Endothelial cell of umbilical vein (primary cell): ENCODE measurements at regions not wholly inside any gene's neighbourhood (a gene's known extent, or its start where the extent isn't known, plus 50 kb on each side); places are given as distances from the start of the nearest gene placed in this dataset.

Experiments used
- BruUV-seq: library from RNA; stranded (reverse); fragments of 400-500 nt; replicated peaks from 2 replicates; lab custom pipeline; 2021; lab: Mats Ljungman, UMichigan
- CTCF ChIA-PET: fragments of 300-600, 350-600 bp; sonication (Branson Sonifier 250); formaldehyde crosslinking; loops from one replicate; lab custom pipeline; 2021; ENCODE audit warnings: antibody characterized with exemption, inconsistent platforms; lab: Charles Lee
- POLR2A ChIA-PET: fragments of 300-600, 350-600 bp; sonication (Branson Sonifier 250); formaldehyde crosslinking; loops from one replicate; lab custom pipeline; 2021; ENCODE audit warnings: antibody characterized with exemption, inconsistent platforms; lab: Charles Lee
- DNase-seq: peaks from one replicate; pipeline ENCODE4 v3.0.0-alpha.2; 2011; ENCODE audit warnings: low read depth, low spot score
- FAIRE-seq: peaks from 2 replicates; lab custom pipeline; 2011; peaks lifted over from hg19 to GRCh38; lab: Jason Lieb, UNC
- H2AFZ ChIP-seq: 2 replicates; pipeline ENCODE4 v1.6.0; 2012; ENCODE audit warnings: low read depth, low read length, control low read depth, inconsistent platforms
- H3K27ac ChIP-seq: 2 replicates; pipeline ENCODE4 v1.5.1; 2011; ENCODE audit warnings: low read depth, mild to moderate bottlenecking, control low read depth, low read length, moderate library complexity; ENCODE audit not compliant: insufficient read depth
- H3K27me3 ChIP-seq, 2 experiments: 2 replicates each; pipeline versions ENCODE4 v1.6.0 to v1.6.1; 2011; ENCODE audit warnings: low read length in 2 of 2, mixed read lengths in 1 of 2; ENCODE audit not compliant: control insufficient read depth in 2 of 2, insufficient read depth in 2 of 2
- H3K36me3 ChIP-seq, 2 experiments: 2 replicates in 1 of 2; 3 replicates in 1 of 2; pipeline ENCODE4 v1.5.1; 2011; ENCODE audit warnings: low read length in 2 of 2, mild to moderate bottlenecking in 1 of 2, moderate library complexity in 1 of 2; ENCODE audit not compliant: control insufficient read depth in 2 of 2, insufficient read depth in 2 of 2; ENCODE audit errors: extremely low read depth in 1 of 2
- H3K4me1 ChIP-seq: 3 replicates; pipeline ENCODE4 v1.5.1; 2011; ENCODE audit warnings: mild to moderate bottlenecking, low read length; ENCODE audit not compliant: control insufficient read depth, insufficient read depth; ENCODE audit errors: extremely low read depth
- H3K4me2 ChIP-seq: 2 replicates; pipeline ENCODE4 v1.6.1; 2011; ENCODE audit warnings: low read length, control low read depth, mixed read lengths; ENCODE audit not compliant: insufficient read depth
- H3K4me3 ChIP-seq, 3 experiments: fragments of 200-600 bp in 1 of 3; sonication (generic), shearing (Covaris generic) in 1 of 3; replicated peaks in 1 of 3; 2 replicates each; pipeline ENCODE4 v1.5.1; 2011 to 2016; ENCODE audit warnings: control low read depth in 3 of 3, low read length in 3 of 3, mild to moderate bottlenecking in 2 of 3, inconsistent platforms in 1 of 3, low read depth in 1 of 3, moderate library complexity in 1 of 3; ENCODE audit not compliant: insufficient read depth in 1 of 3
- H3K79me2 ChIP-seq: 2 replicates; pipeline ENCODE4 v1.6.0; 2012; ENCODE audit warnings: low read length, inconsistent platforms; ENCODE audit not compliant: control insufficient read depth, insufficient read depth
- H3K9ac ChIP-seq: replicated peaks from 2 replicates; pipeline ENCODE3; 2011; ENCODE audit warnings: low read length, control low read depth; ENCODE audit not compliant: insufficient read depth; ENCODE audit errors: extremely low read depth
- H3K9me1 ChIP-seq: replicated peaks from 3 replicates; pipeline ENCODE4 v1.6.0; 2011; ENCODE audit warnings: mild to moderate bottlenecking, low read length; ENCODE audit not compliant: control insufficient read depth, insufficient read depth; ENCODE audit errors: extremely low read depth
- H3K9me3 ChIP-seq: replicated peaks from 2 replicates; pipeline ENCODE4 v1.5.1; 2012; ENCODE audit warnings: low read length, inconsistent platforms; ENCODE audit not compliant: control insufficient read depth, insufficient read depth
- H4K20me1 ChIP-seq: replicated peaks from 2 replicates; pipeline ENCODE3; 2011; ENCODE audit warnings: mild to moderate bottlenecking, low read length; ENCODE audit not compliant: control insufficient read depth, insufficient read depth; ENCODE audit errors: extremely low read depth
- EZH2 ChIP-seq: IDR thresholded peaks from 2 replicates; pipeline ENCODE4 v1.6.1; 2012; ENCODE audit warnings: borderline replicate concordance, low read depth, mild to moderate bottlenecking, moderate library complexity, low read length, inconsistent platforms; ENCODE audit not compliant: severe bottlenecking
- FOS ChIP-seq: IDR thresholded peaks from 2 replicates; pipeline ENCODE4 v1.6.1; 2011; ENCODE audit warnings: mild to moderate bottlenecking, low read length, moderate library complexity, borderline replicate concordance; ENCODE audit not compliant: insufficient read depth
- GATA2 ChIP-seq: IDR thresholded peaks from 2 replicates; pipeline ENCODE4 v1.7.0; 2011; ENCODE audit warnings: low read depth, mild to moderate bottlenecking, moderate library complexity, mixed read lengths, low read length; ENCODE audit not compliant: insufficient read length, insufficient read depth
- JUN ChIP-seq: IDR thresholded peaks from 2 replicates; pipeline ENCODE4 v1.6.1; 2011; ENCODE audit warnings: borderline replicate concordance, low read depth; ENCODE audit not compliant: insufficient read length, insufficient read depth
- MAX ChIP-seq: IDR thresholded peaks from 2 replicates; pipeline ENCODE4 v1.6.1; 2011; ENCODE audit not compliant: insufficient read depth, insufficient read length
- MYC ChIP-seq: IDR thresholded peaks from one replicate; pipeline ENCODE4 v1.6.1; 2011; ENCODE audit warnings: mild to moderate bottlenecking, low read depth, low read length
- POLR2A ChIP-seq: IDR thresholded peaks from 2 replicates; pipeline ENCODE4 v1.6.1; 2012; ENCODE audit warnings: low read depth, mild to moderate bottlenecking, control low read depth, low read length
- POLR2AphosphoS5 ChIP-seq: IDR thresholded peaks from 2 replicates; pipeline ENCODE4 v1.6.1; 2012; ENCODE audit warnings: low read depth, mild to moderate bottlenecking, control low read depth, low read length, moderate library complexity; ENCODE audit not compliant: insufficient read depth
- dilution Hi-C: fragments of 300-500 bp; cut with MboI; formaldehyde crosslinking; loops from one replicate; pipeline ENCODE4 v1.15.0; 2019; ENCODE audit warnings: low sequenced_read_pairs; ENCODE audit not compliant: extremely low pct_ligation_motif_present
- intact Hi-C: fragments of 100-400 bp; cut with micrococcal nuclease; formaldehyde crosslinking; loops from one replicate; pipeline ENCODE4 v1.10.0; 2022
- TF ChIP-seq, protein P1 (sequence below), 2 donors: IDR thresholded peaks; 1 replicate in 1 of 2; 2 replicates in 1 of 2; pipeline ENCODE4 v1.5.1; 2011; ENCODE audit warnings: low read length in 2 of 2, mild to moderate bottlenecking in 2 of 2, moderate library complexity in 2 of 2, control low read depth in 1 of 2, inconsistent platforms in 1 of 2, low read depth in 1 of 2; ENCODE audit not compliant: insufficient read depth in 1 of 2; ENCODE audit errors: extremely low read depth in 1 of 2

GRCh38 chr16:8055761-8056160, 534.5 kb downstream of the TMEM114 start:
- Histone ChIP-seq H3K4me1 (no peaks in the 10 kb centered on the region), H3K4me2 (no peak overlapping the region), H3K9me1 (no peaks in the 10 kb centered on the region), H3K27ac (no peak overlapping the region), H4K20me1 (no peaks in the 10 kb centered on the region), H3K9ac (no peak overlapping the region), H3K9me3 (peaks cover 11% of the 10 kb centered on the region), H3K4me3 (no peak overlapping the region), H2AFZ (no peak overlapping the region), H3K27me3 (no peaks in the 10 kb centered on the region), H3K79me2 (no peaks in the 10 kb centered on the region), H3K36me3 (no peaks in the 10 kb centered on the region)
- BruUV-seq = no TSS peak
- intact Hi-C loops (no loop called here), dilution Hi-C loops (no loop called here)
- CTCF ChIA-PET = no interaction called here
- FAIRE-seq (no peak), DNase-seq (no peak)
- TF ChIP-seq POLR2AphosphoS5 (no peak), MYC (no peak), POLR2A (no peak), FOS (no peak), EZH2 (no peak), JUN (no peak), GATA2 (no peak), MAX (no peak)
- TF ChIP-seq, protein P1, sequence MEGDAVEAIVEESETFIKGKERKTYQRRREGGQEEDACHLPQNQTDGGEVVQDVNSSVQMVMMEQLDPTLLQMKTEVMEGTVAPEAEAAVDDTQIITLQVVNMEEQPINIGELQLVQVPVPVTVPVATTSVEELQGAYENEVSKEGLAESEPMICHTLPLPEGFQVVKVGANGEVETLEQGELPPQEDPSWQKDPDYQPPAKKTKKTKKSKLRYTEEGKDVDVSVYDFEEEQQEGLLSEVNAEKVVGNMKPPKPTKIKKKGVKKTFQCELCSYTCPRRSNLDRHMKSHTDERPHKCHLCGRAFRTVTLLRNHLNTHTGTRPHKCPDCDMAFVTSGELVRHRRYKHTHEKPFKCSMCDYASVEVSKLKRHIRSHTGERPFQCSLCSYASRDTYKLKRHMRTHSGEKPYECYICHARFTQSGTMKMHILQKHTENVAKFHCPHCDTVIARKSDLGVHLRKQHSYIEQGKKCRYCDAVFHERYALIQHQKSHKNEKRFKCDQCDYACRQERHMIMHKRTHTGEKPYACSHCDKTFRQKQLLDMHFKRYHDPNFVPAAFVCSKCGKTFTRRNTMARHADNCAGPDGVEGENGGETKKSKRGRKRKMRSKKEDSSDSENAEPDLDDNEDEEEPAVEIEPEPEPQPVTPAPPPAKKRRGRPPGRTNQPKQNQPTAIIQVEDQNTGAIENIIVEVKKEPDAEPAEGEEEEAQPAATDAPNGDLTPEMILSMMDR (IDR thresholded peaks at IDR 0.05; ENCODE audit: extremely low read depth in 1 of 2, insufficient read depth in 1 of 2, low read depth in 1 of 2, low read length in 2 of 2) = no peak
- POLR2A ChIA-PET = no interaction called here
